ENCODE measurements at regions not wholly inside any gene's neighbourhood (a gene's known extent, or its start where the extent isn't known, plus 50 kb on each side); places are given as distances from the start of the nearest gene placed in this dataset.
A peak's percentile ranks its signal among the peaks of the same experiment; 100 is the strongest.

- no peak for TF ChIP-seq Cebpa-rat (IDR thresholded peaks at IDR 0.05)
- Histone ChIP-seq H3K4me2 (no peak overlapping the region), H3K27me3 (no peaks in the 10 kb centered on the region), H4K20me1 (no peaks in the 10 kb centered on the region), H3K9ac (no peak overlapping the region), H3K27ac (no peak overlapping the region), H3K4me1 (peaks cover 0 to 19% (median 10%) of the 10 kb centered on the region in 10 experiments; a peak in 13 of 20 replicates), H3K36me3 (no peaks in the 10 kb centered on the region), H3K9me3 (replicated peaks in 1 of 11) (no peaks in the 10 kb centered on the region; a peak in 1 of 22 replicates), H3K4me3 (no peak overlapping the region)
Observed at GRCh38 chr15:29632671-29633406, 189.4 kb downstream of the TJP1 start.

- Histone ChIP-seq H3K27ac (peak overlapping the region in 2 of 11 experiments; percentile 18 to 42; a peak in 3 of 22 replicates), H3K9me3 (replicated peaks in 1 of 11) (peaks cover 0 to 8% (median 2%) of the 10 kb centered on the region in 11 experiments; a peak in 12 of 22 replicates), H4K20me1 (no peaks in the 10 kb centered on the region), H3K4me1 (peaks cover 0 to 19% (median 10%) of the 10 kb centered on the region in 10 experiments; a peak in 13 of 20 replicates), H3K36me3 (no peaks in the 10 kb centered on the region), H3K27me3 (no peaks in the 10 kb centered on the region), H3K4me2 (peak overlapping the region in 5 of 11 experiments; percentile 1 to 55 (median 42); a peak in 10 of 22 replicates), H3K9ac (no peak overlapping the region), H3K4me3 (no peak overlapping the region)
- TF ChIP-seq Cebpa-rat (IDR thresholded peaks at IDR 0.05): no peak
Observed at GRCh38 chr15:29631076-29632070, 190.9 kb downstream of the TJP1 start.

GRCh38 chr15:29624271-29624670 lies 198.0 kb downstream of the TJP1 start:
- Histone ChIP-seq H3K9ac (no peak overlapping the region), H3K4me2 (no peak overlapping the region), H3K27me3 (no peaks in the 10 kb centered on the region), H3K9me3 (replicated peaks in 1 of 11) (peaks cover 3 to 15% (median 9%) of the 10 kb centered on the region in 11 experiments; a peak in 14 of 22 replicates), H3K4me3 (no peak overlapping the region), H3K4me1 (no peaks in the 10 kb centered on the region), H4K20me1 (no peaks in the 10 kb centered on the region; a peak in 1 of 22 replicates), H3K27ac (no peak overlapping the region), H3K36me3 (no peaks in the 10 kb centered on the region)
- no peak for TF ChIP-seq Cebpa-rat (IDR thresholded peaks at IDR 0.05)

GRCh38 chr15:29623116-29623639 lies 199.1 kb downstream of the TJP1 start:
- TF ChIP-seq Cebpa-rat (IDR thresholded peaks at IDR 0.05): no peak
- no peaks in the 10 kb centered on the region for H3K4me1 ChIP-seq
- peaks cover 3 to 15% (median 9%) of the 10 kb centered on the region in 11 experiments; a peak in 14 of 22 replicates for H3K9me3 ChIP-seq (replicated peaks in 1 of 11)
- H3K27me3 ChIP-seq: no peaks in the 10 kb centered on the region
- H3K27ac ChIP-seq: no peak overlapping the region
- no peak overlapping the region for H3K9ac ChIP-seq
- no peaks in the 10 kb centered on the region for H3K36me3 ChIP-seq
- H3K4me3 ChIP-seq: no peak overlapping the region
- no peak overlapping the region for H3K4me2 ChIP-seq
- H4K20me1 ChIP-seq: no peaks in the 10 kb centered on the region; a peak in 1 of 22 replicates

DNA sequence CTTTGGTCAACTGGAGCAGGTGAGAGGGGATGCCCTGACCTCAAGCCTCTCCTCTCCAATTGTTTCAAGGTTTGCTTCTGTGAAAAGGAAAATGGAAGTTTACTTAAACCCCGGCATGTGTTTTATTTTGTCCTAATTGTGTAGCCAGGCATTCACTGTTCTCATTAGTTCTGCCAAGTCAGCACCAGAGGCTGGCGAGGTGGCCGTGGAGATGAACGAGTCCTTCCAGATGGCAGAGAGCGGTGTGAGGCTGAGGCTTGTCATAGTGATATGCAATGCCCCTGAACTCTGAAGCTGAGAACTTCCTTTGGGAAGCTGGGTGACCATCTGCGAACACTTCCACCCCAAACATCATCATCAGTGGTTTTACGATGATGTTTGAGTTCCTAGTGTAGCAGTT lies 199.6 kb downstream of the TJP1 start:
- no peaks in the 10 kb centered on the region; a peak in 1 of 22 replicates for H4K20me1 ChIP-seq
- H3K36me3 ChIP-seq: no peaks in the 10 kb centered on the region
- H3K4me3 ChIP-seq: no peak overlapping the region
- no peak overlapping the region for H3K9ac ChIP-seq
- H3K27ac ChIP-seq: no peak overlapping the region
- peaks cover 3 to 15% (median 9%) of the 10 kb centered on the region in 11 experiments; a peak in 14 of 22 replicates for H3K9me3 ChIP-seq (replicated peaks in 1 of 11)
- H3K4me1 ChIP-seq: no peaks in the 10 kb centered on the region
- no peak overlapping the region for H3K4me2 ChIP-seq
- no peak for TF ChIP-seq Cebpa-rat (IDR thresholded peaks at IDR 0.05)
- no peaks in the 10 kb centered on the region for H3K27me3 ChIP-seq

GRCh38 chr15:29621616-29622015 lies 200.7 kb downstream of the TJP1 start:
- H3K9ac ChIP-seq: no peak overlapping the region
- H3K4me1 ChIP-seq: peaks cover 0 to 6% (median 0%) of the 10 kb centered on the region in 10 experiments; a peak in 5 of 20 replicates
- H3K27me3 ChIP-seq: no peaks in the 10 kb centered on the region
- H3K4me2 ChIP-seq: no peak overlapping the region
- H4K20me1 ChIP-seq: no peaks in the 10 kb centered on the region; a peak in 1 of 22 replicates
- H3K4me3 ChIP-seq: no peak overlapping the region
- H3K27ac ChIP-seq: no peak overlapping the region
- H3K36me3 ChIP-seq: no peaks in the 10 kb centered on the region
- H3K9me3 ChIP-seq (replicated peaks in 1 of 11): peaks cover 3 to 10% (median 8%) of the 10 kb centered on the region in 11 experiments; a peak in 14 of 22 replicates
- no peak for TF ChIP-seq Cebpa-rat (IDR thresholded peaks at IDR 0.05)

DNA sequence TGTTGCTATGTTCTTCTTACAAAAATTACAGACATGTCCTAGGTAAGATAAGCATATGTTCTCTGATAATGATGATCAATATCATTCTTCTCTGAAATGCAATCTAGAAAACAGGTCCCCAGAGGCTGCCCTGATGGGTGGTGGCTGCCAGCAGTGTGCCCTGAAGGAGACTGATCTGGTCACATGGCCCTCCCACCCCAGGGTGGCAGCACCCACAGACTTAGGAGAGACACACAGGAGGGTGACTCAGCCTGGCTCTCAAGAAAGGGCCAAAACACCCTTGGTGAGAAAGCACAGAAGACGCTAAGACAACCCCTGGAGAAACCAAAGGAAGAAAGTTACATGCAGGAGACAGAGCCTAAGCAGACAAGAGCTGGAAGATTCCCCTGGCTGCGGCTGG lies 203.7 kb downstream of the TJP1 start:
- no peak for TF ChIP-seq Cebpa-rat (IDR thresholded peaks at IDR 0.05)
- Histone ChIP-seq H3K4me1 (peaks cover 0 to 15% (median 0%) of the 10 kb centered on the region in 10 experiments; a peak in 7 of 20 replicates), H3K36me3 (no peaks in the 10 kb centered on the region), H4K20me1 (no peaks in the 10 kb centered on the region; a peak in 1 of 22 replicates), H3K4me3 (no peak overlapping the region), H3K27me3 (no peaks in the 10 kb centered on the region), H3K9ac (no peak overlapping the region), H3K27ac (no peak overlapping the region), H3K4me2 (no peak overlapping the region), H3K9me3 (replicated peaks in 1 of 11) (peaks cover 0 to 8% (median 0%) of the 10 kb centered on the region in 11 experiments; a peak in 6 of 22 replicates)

DNA sequence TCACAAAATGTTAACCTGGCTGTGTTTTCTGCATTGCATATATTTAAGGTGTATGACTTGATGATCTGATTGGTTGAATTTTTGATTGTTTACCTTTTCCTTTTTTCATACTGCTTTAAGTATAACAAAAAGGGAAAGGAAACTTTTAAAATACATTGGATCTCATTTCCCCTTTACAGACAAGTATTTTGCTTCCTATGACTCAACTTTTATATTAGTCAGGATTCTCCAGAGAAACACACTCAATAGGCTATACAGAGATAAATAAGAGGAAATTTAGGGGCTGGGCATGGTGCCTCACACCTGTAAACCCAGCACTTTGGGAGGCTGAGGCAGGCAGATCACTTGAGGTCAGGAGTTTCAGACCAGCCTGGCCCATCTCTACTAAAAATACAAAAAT lies 205.8 kb downstream of the TJP1 start:
- no peak overlapping the region for H3K4me3 ChIP-seq
- no peak for TF ChIP-seq Cebpa-rat (IDR thresholded peaks at IDR 0.05)
- no peaks in the 10 kb centered on the region; a peak in 2 of 22 replicates for H4K20me1 ChIP-seq
- peak overlapping the region in 3 of 11 experiments; percentile 26 to 49 (median 49); a peak in 5 of 22 replicates for H3K4me2 ChIP-seq
- H3K4me1 ChIP-seq: peaks cover 0 to 15% (median 7%) of the 10 kb centered on the region in 10 experiments; a peak in 13 of 20 replicates
- peaks cover 0 to 8% (median 0%) of the 10 kb centered on the region in 11 experiments; a peak in 6 of 22 replicates for H3K9me3 ChIP-seq (replicated peaks in 1 of 11)
- no peak overlapping the region for H3K27ac ChIP-seq
- no peaks in the 10 kb centered on the region for H3K36me3 ChIP-seq
- H3K9ac ChIP-seq: no peak overlapping the region
- H3K27me3 ChIP-seq: no peaks in the 10 kb centered on the region; a peak in 1 of 22 replicates
